OCI-LY7 (cell line): ENCODE measurements at regions not wholly inside any gene's neighbourhood (a gene's known extent, or its start where the extent isn't known, plus 50 kb on each side); places are given as distances from the start of the nearest gene placed in this dataset.

Experiments
- BruUV-seq: library from RNA; stranded (reverse); fragments of 400-500 nt; replicated peaks from 2 replicates; lab custom pipeline; 2021; lab: Mats Ljungman, UMichigan
- CTCF ChIA-PET: fragments of 300-600 bp; sonication (Branson Sonifier 250); formaldehyde crosslinking; loops from one replicate; lab custom pipeline; 2022; ENCODE audit warnings: antibody characterized with exemption; ENCODE audit not compliant: unreplicated experiment; lab: Charles Lee
- POLR2A ChIA-PET: fragments of 300-600 bp; sonication (Branson Sonifier 250); formaldehyde crosslinking; loops from one replicate; lab custom pipeline; 2022; ENCODE audit warnings: antibody characterized with exemption; lab: Charles Lee
- DNase-seq: peaks from one replicate; pipeline ENCODE4 v3.0.0-alpha.2; 2015; ENCODE audit warnings: low spot score
- H2AFZ ChIP-seq: fragments of 200-600 bp; sonication (generic), shearing (Covaris generic); 2 replicates; pipeline ENCODE4 v1.6.1; 2014; ENCODE audit warnings: mild to moderate bottlenecking, antibody characterized with exemption, low read length, moderate library complexity
- H3K27ac ChIP-seq: fragments of 200-600 bp; sonication (generic); 2 replicates; pipeline ENCODE4 v1.5.1; 2014; ENCODE audit warnings: mixed run types, low read depth, mild to moderate bottlenecking, moderate library complexity, low read length, inconsistent platforms; ENCODE audit not compliant: poor library complexity, severe bottlenecking
- H3K36me3 ChIP-seq: fragments of 200-600 bp; sonication (generic); 2 replicates; pipeline ENCODE4 v1.6.1; 2014; ENCODE audit warnings: mild to moderate bottlenecking, antibody characterized with exemption, low read length, moderate library complexity, mixed read lengths; ENCODE audit not compliant: insufficient read depth
- H3K4me1 ChIP-seq: fragments of 200-600 bp; sonication (generic); 2 replicates; pipeline ENCODE4 v1.5.1; 2014; ENCODE audit warnings: mild to moderate bottlenecking, low read length; ENCODE audit not compliant: insufficient read depth, poor library complexity, severe bottlenecking
- H3K4me2 ChIP-seq: fragments of 200-600 bp; sonication (generic); 2 replicates; pipeline ENCODE4 v1.6.1; 2014; ENCODE audit warnings: mild to moderate bottlenecking, low read length
- H3K4me3 ChIP-seq: fragments of 200-600 bp; sonication (generic); 2 replicates; pipeline ENCODE4 v1.5.1; 2014; ENCODE audit warnings: mild to moderate bottlenecking, low read depth, low read length; ENCODE audit not compliant: poor library complexity, severe bottlenecking
- H3K79me2 ChIP-seq: fragments of 200-600 bp; sonication (generic); 2 replicates; pipeline ENCODE4 v1.6.1; 2016; ENCODE audit warnings: low read depth, mild to moderate bottlenecking, low read length, moderate library complexity, mixed read lengths; ENCODE audit not compliant: insufficient read depth
- H3K9me2 ChIP-seq: fragments of 200-600 bp; sonication (generic); 2 replicates; pipeline ENCODE4 v1.6.1; 2016; ENCODE audit warnings: mild to moderate bottlenecking, low read length, mixed read lengths; ENCODE audit not compliant: insufficient read depth
- H3K9me3 ChIP-seq: fragments of 200-600 bp; sonication (generic); 2 replicates; pipeline ENCODE4 v1.6.1; 2014; ENCODE audit warnings: mild to moderate bottlenecking, mixed run types, low read length, mixed read lengths
- H4K20me1 ChIP-seq: fragments of 200-600 bp; sonication (generic); 2 replicates; pipeline ENCODE4 v1.6.1; 2014; ENCODE audit warnings: mild to moderate bottlenecking, antibody characterized with exemption, low read length, moderate library complexity, mixed read lengths; ENCODE audit not compliant: insufficient read depth
- CTCF ChIP-seq: fragments of 200-600 bp; sonication (generic); conservative IDR thresholded peaks from 2 replicates; pipeline ENCODE4 v1.5.1; 2014; ENCODE audit warnings: mild to moderate bottlenecking, antibody characterized with exemption, low read length, moderate library complexity, mixed read lengths
- EZH2phosphoT487 ChIP-seq: fragments of 200-600 bp; sonication (generic); IDR thresholded peaks from 2 replicates; pipeline ENCODE4 v1.6.1; 2018; ENCODE audit warnings: low read depth, borderline replicate concordance, mild to moderate bottlenecking, mixed run types, antibody characterized with exemption, low read length, moderate library complexity, mixed read lengths
- intact Hi-C: fragments of 100-400 bp; cut with micrococcal nuclease; formaldehyde crosslinking; loops from one replicate; pipeline ENCODE4 v1.10.0; 2022; ENCODE audit not compliant: unreplicated experiment

- ChIA-PET CTCF (no interaction called here), POLR2A (no interaction called here)
- Histone ChIP-seq H4K20me1 (no peaks in the 10 kb centered on the region), H3K4me1 (no peaks in the 10 kb centered on the region), H3K4me2 (no peak overlapping the region), H3K27ac (no peak overlapping the region), H3K9me3 (no peaks in the 10 kb centered on the region), H2AFZ (no peak overlapping the region), H3K4me3 (no peak overlapping the region), H3K36me3 (no peaks in the 10 kb centered on the region), H3K79me2 (no peaks in the 10 kb centered on the region), H3K9me2 (no peaks in the 10 kb centered on the region)
- TF ChIP-seq CTCF (no peak), EZH2phosphoT487 (no peak)
- intact Hi-C loops: no loop called here
- BruUV-seq: no TSS peak
- no peak for DNase-seq
These were observed 73.8 kb downstream of the CBLN2 start for GRCh38 chr18:72470391-72470790.

- intact Hi-C loops: no loop called here
- ChIA-PET POLR2A (no interaction called here), CTCF (no interaction called here)
- TF ChIP-seq EZH2phosphoT487: no peak
- Histone ChIP-seq H3K36me3 (no peaks in the 10 kb centered on the region), H3K4me1 (no peaks in the 10 kb centered on the region), H3K27ac (no peak overlapping the region), H3K9me2 (no peaks in the 10 kb centered on the region), H3K9me3 (no peaks in the 10 kb centered on the region), H3K79me2 (no peaks in the 10 kb centered on the region), H3K4me3 (no peak overlapping the region), H3K4me2 (no peak overlapping the region), H4K20me1 (no peaks in the 10 kb centered on the region), H2AFZ (no peak overlapping the region)
- BruUV-seq: no TSS peak
- no peak for DNase-seq
These were observed 76.0 kb downstream of the CBLN2 start for GRCh38 chr18:72468021-72468710.

- Histone ChIP-seq H3K27ac (no peak overlapping the region), H3K4me2 (no peak overlapping the region), H3K4me3 (no peak overlapping the region), H2AFZ (no peak overlapping the region), H3K9me3 (no peaks in the 10 kb centered on the region), H3K79me2 (no peaks in the 10 kb centered on the region), H3K4me1 (no peaks in the 10 kb centered on the region), H3K9me2 (no peaks in the 10 kb centered on the region), H3K36me3 (no peaks in the 10 kb centered on the region), H4K20me1 (no peaks in the 10 kb centered on the region)
- TF ChIP-seq EZH2phosphoT487 (no peak), CTCF (no peak)
- ChIA-PET CTCF (no interaction called here), POLR2A (no interaction called here)
- DNase-seq: no peak
- BruUV-seq: no TSS peak
- intact Hi-C loops: no loop called here
These were observed 83.9 kb downstream of the CBLN2 start for GRCh38 chr18:72460210-72460680.
